Mesothelial cell of epicardium (in vitro differentiated cells): ENCODE measurements at regions not wholly inside any gene's neighbourhood (a gene's known extent, or its start where the extent isn't known, plus 50 kb on each side); places are given as distances from the start of the nearest gene placed in this dataset.

Experiments
- DNase-seq, 2 experiments: peaks; one replicate each; pipeline ENCODE4 v3.0.0; 2021; ENCODE audit warnings: low spot score in 2 of 2; ENCODE audit not compliant: unreplicated experiment in 2 of 2
- H3K27ac Mint-ChIP-seq: 2 replicates; pipeline ENCODE4 v1.8.0; 2021; ENCODE audit warnings: mixed read lengths
- H3K27me3 Mint-ChIP-seq: 2 replicates; pipeline ENCODE4 v1.8.0; 2021; ENCODE audit warnings: low read depth, mixed read lengths
- H3K36me3 Mint-ChIP-seq: 2 replicates; pipeline ENCODE4 v1.8.0; 2021; ENCODE audit warnings: mixed read lengths
- H3K4me1 Mint-ChIP-seq: 2 replicates; pipeline ENCODE4 v1.8.0; 2021; ENCODE audit warnings: mixed read lengths
- H3K4me3 Mint-ChIP-seq: 2 replicates; pipeline ENCODE4 v1.8.0; 2021; ENCODE audit warnings: mild to moderate bottlenecking, moderate library complexity, mixed read lengths
- H3K9me3 Mint-ChIP-seq: 2 replicates; pipeline ENCODE4 v1.8.0; 2021; ENCODE audit warnings: mixed read lengths
- TF ChIP-seq, protein P1 (sequence below): fragments of 200-600 bp; sonication (generic); IDR thresholded peaks from one replicate; pipeline ENCODE4 v1.5.0; 2021; ENCODE audit warnings: antibody characterized with exemption; ENCODE audit not compliant: unreplicated experiment

DNA sequence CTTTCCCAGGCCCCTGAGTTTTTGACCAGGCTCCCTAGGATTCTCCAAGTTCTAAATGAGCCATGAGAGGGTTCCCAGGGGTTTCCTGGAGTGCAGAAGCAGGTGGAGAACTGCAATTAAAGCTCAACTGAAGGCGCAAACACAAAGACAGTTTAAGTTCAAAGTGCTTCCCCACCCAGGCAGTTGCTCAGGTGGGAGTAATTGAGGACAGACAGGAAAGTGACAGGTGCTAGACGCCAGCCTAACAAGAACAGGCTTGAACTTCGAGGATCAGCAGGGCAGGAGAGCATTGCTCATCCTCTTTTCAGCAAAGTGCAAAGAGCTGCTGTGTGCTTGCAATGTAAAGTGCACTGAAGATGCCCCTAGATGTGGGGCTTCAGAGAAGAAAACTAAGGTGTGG lies 77.2 kb upstream of the ST8SIA3 start:
- Mint-ChIP-seq H3K27ac (no peak overlapping the region), H3K4me1 (no peaks in the 10 kb centered on the region), H3K36me3 (no peaks in the 10 kb centered on the region), H3K27me3 (peaks cover 38% of the 10 kb centered on the region), H3K9me3 (no peaks in the 10 kb centered on the region), H3K4me3 (no peak overlapping the region)
- TF ChIP-seq, protein P1, sequence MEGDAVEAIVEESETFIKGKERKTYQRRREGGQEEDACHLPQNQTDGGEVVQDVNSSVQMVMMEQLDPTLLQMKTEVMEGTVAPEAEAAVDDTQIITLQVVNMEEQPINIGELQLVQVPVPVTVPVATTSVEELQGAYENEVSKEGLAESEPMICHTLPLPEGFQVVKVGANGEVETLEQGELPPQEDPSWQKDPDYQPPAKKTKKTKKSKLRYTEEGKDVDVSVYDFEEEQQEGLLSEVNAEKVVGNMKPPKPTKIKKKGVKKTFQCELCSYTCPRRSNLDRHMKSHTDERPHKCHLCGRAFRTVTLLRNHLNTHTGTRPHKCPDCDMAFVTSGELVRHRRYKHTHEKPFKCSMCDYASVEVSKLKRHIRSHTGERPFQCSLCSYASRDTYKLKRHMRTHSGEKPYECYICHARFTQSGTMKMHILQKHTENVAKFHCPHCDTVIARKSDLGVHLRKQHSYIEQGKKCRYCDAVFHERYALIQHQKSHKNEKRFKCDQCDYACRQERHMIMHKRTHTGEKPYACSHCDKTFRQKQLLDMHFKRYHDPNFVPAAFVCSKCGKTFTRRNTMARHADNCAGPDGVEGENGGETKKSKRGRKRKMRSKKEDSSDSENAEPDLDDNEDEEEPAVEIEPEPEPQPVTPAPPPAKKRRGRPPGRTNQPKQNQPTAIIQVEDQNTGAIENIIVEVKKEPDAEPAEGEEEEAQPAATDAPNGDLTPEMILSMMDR, result no peak
- no peak for DNase-seq

DNA sequence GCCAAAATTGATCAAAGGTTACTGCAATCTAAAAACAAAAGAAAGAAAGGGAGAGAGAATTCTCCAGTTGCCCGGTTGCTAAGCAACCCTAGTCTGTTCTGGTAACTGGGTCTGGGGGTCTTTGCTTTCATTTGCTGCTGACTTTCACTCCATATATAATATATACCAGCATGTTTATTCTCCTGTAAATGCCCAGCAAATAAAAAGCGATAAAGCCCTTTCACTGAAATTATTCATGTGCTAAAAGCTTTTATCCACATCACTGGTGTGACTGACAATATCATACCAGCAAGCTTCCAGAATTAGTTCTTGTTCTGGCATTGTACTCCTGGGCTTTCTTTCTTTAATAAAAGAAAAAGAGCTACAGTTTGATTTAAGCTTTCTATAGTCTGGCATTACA lies 75.5 kb upstream of the ST8SIA3 start:
- Mint-ChIP-seq H3K4me1 (no peaks in the 10 kb centered on the region), H3K4me3 (no peak overlapping the region), H3K27me3 (peaks cover 40% of the 10 kb centered on the region), H3K27ac (no peak overlapping the region), H3K36me3 (no peaks in the 10 kb centered on the region), H3K9me3 (no peaks in the 10 kb centered on the region)
- TF ChIP-seq, protein P1, result no peak
- no peak for DNase-seq

DNA sequence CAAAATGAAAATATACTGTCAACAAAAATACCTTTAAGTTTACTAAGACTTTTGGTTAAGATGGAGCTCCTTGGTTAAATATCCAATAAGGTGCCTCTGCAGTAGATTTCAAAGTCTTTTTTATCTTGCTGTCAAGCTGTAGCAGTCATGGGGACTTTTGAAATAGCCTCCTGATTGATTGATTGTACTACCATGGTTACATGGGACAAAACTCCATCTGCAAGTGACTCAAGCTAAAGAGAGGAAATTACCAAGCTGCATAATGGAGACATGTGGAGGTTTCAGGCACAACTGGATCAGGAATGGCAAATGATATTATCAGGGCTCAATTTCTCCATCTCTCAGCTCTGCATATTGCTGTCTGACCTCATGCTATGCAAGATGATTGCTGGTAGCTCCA lies 73.4 kb upstream of the ST8SIA3 start:
- no peak overlapping the region for H3K27ac Mint-ChIP-seq
- no peaks in the 10 kb centered on the region for H3K36me3 Mint-ChIP-seq
- H3K9me3 Mint-ChIP-seq, result peaks cover 4% of the 10 kb centered on the region
- TF ChIP-seq, protein P1, result no peak
- no peaks in the 10 kb centered on the region for H3K4me1 Mint-ChIP-seq
- DNase-seq, result no peak
- H3K4me3 Mint-ChIP-seq, result no peak overlapping the region
- peaks cover 31% of the 10 kb centered on the region for H3K27me3 Mint-ChIP-seq

DNA sequence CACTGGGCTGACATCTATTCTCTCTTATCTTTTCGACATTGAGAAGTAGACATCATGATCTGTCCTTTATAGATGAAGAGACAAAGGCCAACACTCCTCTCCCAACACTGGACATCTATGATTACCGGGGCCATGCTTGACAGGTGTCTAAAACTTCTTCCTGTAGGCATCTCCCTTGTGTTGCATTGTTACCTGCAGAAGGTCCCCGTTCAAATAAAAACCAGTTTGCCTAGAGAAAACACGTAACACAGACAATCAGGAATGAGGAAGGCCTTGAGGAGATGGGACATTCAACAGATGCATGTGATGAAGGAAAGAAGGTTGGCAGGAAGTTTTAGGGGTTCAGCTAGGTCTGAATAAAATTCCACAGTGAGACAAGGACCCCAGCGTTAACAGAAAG lies 70.8 kb upstream of the ST8SIA3 start:
- no peak overlapping the region for H3K27ac Mint-ChIP-seq
- no peaks in the 10 kb centered on the region for H3K4me1 Mint-ChIP-seq
- TF ChIP-seq, protein P1, result no peak
- H3K36me3 Mint-ChIP-seq, result no peaks in the 10 kb centered on the region
- peaks cover 4% of the 10 kb centered on the region for H3K9me3 Mint-ChIP-seq
- H3K4me3 Mint-ChIP-seq, result no peak overlapping the region
- no peak for DNase-seq
- peaks cover 19% of the 10 kb centered on the region for H3K27me3 Mint-ChIP-seq

DNA sequence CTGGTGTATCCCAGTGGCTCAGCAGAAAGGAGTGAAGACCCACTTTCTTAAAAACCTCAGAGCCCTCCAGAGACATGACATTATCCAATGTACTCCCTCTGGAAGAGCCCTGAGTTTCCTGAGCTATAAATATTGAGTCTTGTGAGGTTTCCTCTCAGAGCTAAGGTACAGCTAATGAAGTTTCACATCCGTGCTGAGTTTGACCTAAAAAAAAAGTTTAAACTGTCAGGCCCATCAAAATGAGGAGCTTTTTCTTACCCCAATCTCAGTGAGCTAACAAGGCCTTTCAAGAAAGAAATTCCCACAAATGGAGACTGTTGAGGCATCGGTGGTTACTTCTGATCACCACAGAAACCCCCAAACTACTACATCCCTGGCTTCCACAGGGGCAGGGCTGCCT lies 65.4 kb upstream of the ST8SIA3 start:
- H3K4me3 Mint-ChIP-seq, result no peak overlapping the region
- no peak for DNase-seq
- no peaks in the 10 kb centered on the region for H3K36me3 Mint-ChIP-seq
- TF ChIP-seq, protein P1, result no peak
- H3K4me1 Mint-ChIP-seq, result no peaks in the 10 kb centered on the region
- H3K9me3 Mint-ChIP-seq, result peaks cover 8% of the 10 kb centered on the region
- H3K27me3 Mint-ChIP-seq, result peaks cover 4% of the 10 kb centered on the region
- no peak overlapping the region for H3K27ac Mint-ChIP-seq

DNA sequence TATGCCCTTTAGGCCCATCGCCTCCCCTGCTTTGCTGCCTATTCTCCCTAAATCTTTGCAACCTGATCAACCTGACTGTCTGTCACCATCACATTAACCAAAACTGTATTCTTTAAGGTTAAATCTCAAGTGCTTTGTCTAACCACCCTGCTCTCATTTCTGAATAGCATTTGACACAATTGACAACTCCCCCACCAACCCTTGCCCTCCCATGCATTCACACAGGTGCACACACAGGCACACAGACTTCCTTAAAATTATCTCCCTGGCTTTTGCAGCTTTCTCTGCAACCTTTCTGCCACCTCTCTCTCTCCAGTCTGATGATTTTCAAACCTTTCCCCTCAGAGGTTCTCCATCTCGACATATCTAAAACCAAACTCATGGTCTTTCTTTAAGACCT lies 64.6 kb upstream of the ST8SIA3 start:
- TF ChIP-seq, protein P1, result no peak
- H3K9me3 Mint-ChIP-seq, result peaks cover 8% of the 10 kb centered on the region
- DNase-seq, result no peak
- H3K4me3 Mint-ChIP-seq, result no peak overlapping the region
- no peaks in the 10 kb centered on the region for H3K36me3 Mint-ChIP-seq
- H3K27ac Mint-ChIP-seq, result no peak overlapping the region
- H3K27me3 Mint-ChIP-seq, result peaks cover 3% of the 10 kb centered on the region
- H3K4me1 Mint-ChIP-seq, result no peaks in the 10 kb centered on the region
